Neural cell (in vitro differentiated cells): ENCODE measurements at regions not wholly inside any gene's neighbourhood (a gene's known extent, or its start where the extent isn't known, plus 50 kb on each side); places are given as distances from the start of the nearest gene placed in this dataset.

ENCODE experiments used
- H2AFZ ChIP-seq: fragments of 200-600, 300-800 bp; sonication (generic), shearing (Covaris generic); 2 replicates; pipeline ENCODE4 v1.6.0; 2014; ENCODE audit warnings: low read depth, mild to moderate bottlenecking, antibody characterized with exemption, low read length, moderate library complexity
- H3F3A ChIP-seq: fragments of 200-600 bp; shearing (Covaris generic); 2 replicates; pipeline ENCODE4 v1.6.1; 2016; ENCODE audit warnings: mild to moderate bottlenecking, moderate library complexity, mixed read lengths, antibody characterized with exemption, low read length; ENCODE audit not compliant: insufficient read depth, poor library complexity, severe bottlenecking
- H3K27ac ChIP-seq: fragments of 200-600, 300-800 bp; sonication (generic), shearing (Covaris generic); 2 replicates; pipeline ENCODE4 v1.5.1; 2014; ENCODE audit warnings: mild to moderate bottlenecking, low read length, moderate library complexity
- H3K27me3 ChIP-seq: fragments of 300-800, 200-600 bp; sonication (generic), shearing (Covaris generic); 2 replicates; pipeline ENCODE4 v1.6.0; 2014; ENCODE audit warnings: mild to moderate bottlenecking, low read depth, low read length, moderate library complexity; ENCODE audit not compliant: insufficient read depth
- H3K36me3 ChIP-seq: fragments of 300-800, 200-600 bp; sonication (generic), shearing (Covaris generic); 2 replicates; pipeline ENCODE4 v1.5.1; 2014; ENCODE audit warnings: mild to moderate bottlenecking, antibody characterized with exemption, low read length, moderate library complexity; ENCODE audit not compliant: insufficient read depth
- H3K4me2 ChIP-seq: fragments of 300-800, 200-600 bp; sonication (generic), shearing (Covaris generic); 2 replicates; pipeline ENCODE4 v1.6.0; 2014; ENCODE audit warnings: mild to moderate bottlenecking, low read length
- H3K4me3 ChIP-seq: fragments of 300-800, 200-600 bp; sonication (generic), shearing (Covaris generic); 2 replicates; pipeline ENCODE4 v1.5.1; 2014; ENCODE audit warnings: mild to moderate bottlenecking, low read length, moderate library complexity
- H3K79me2 ChIP-seq: fragments of 200-600 bp; shearing (Covaris generic); replicated peaks from 2 replicates; pipeline ENCODE4 v1.6.0; 2014; ENCODE audit warnings: mild to moderate bottlenecking, low read length, moderate library complexity; ENCODE audit not compliant: insufficient read depth
- H3K9ac ChIP-seq: fragments of 300-800, 200-600 bp; sonication (generic), shearing (Covaris generic); 2 replicates; pipeline ENCODE4 v1.6.1; 2016; ENCODE audit warnings: mild to moderate bottlenecking, low read length, mixed read lengths
- H3K9me2 ChIP-seq: fragments of 200-600 bp; shearing (Covaris generic); 2 replicates; pipeline ENCODE4 v1.6.1; 2016; ENCODE audit warnings: mild to moderate bottlenecking, low read length, mixed read lengths; ENCODE audit not compliant: insufficient read depth
- H3K9me3 ChIP-seq: fragments of 200-600, 300-800 bp; sonication (generic), shearing (Covaris generic); 2 replicates; pipeline ENCODE4 v1.6.1; 2016; ENCODE audit warnings: mild to moderate bottlenecking, mixed run types, low read length, moderate library complexity, mixed read lengths
- H4K20me1 ChIP-seq: fragments of 200-600 bp; shearing (Covaris generic); 2 replicates; pipeline ENCODE4 v1.6.1; 2016; ENCODE audit warnings: mild to moderate bottlenecking, mixed run types; ENCODE audit not compliant: insufficient read depth
- CTCF ChIP-seq: fragments of 450-650 bp; IDR thresholded peaks from 2 replicates; pipeline ENCODE4 v1.5.1; 2014; ENCODE audit warnings: antibody characterized with exemption, mild to moderate bottlenecking, moderate library complexity; ENCODE audit not compliant: poor library complexity, severe bottlenecking
- EP300 ChIP-seq: fragments of 450-650 bp; conservative IDR thresholded peaks from 2 replicates; pipeline ENCODE4 v1.6.1; 2014; ENCODE audit warnings: antibody characterized with exemption, mild to moderate bottlenecking, moderate library complexity; ENCODE audit not compliant: poor library complexity, severe bottlenecking
- EZH2 ChIP-seq: fragments of 200-600, 300-800 bp; shearing (Covaris generic), sonication (generic); IDR thresholded peaks from 2 replicates; pipeline ENCODE4 v1.6.1; 2014; ENCODE audit warnings: antibody characterized with exemption, low read length, borderline replicate concordance, mild to moderate bottlenecking; ENCODE audit not compliant: insufficient read depth, poor library complexity, severe bottlenecking
- MXI1 ChIP-seq: fragments of 450-650 bp; conservative IDR thresholded peaks from 2 replicates; pipeline ENCODE4 v1.6.1; 2014; ENCODE audit warnings: antibody characterized with exemption, mild to moderate bottlenecking; ENCODE audit not compliant: poor library complexity, severe bottlenecking
- POLR2AphosphoS5 ChIP-seq: IDR thresholded peaks from 2 replicates; pipeline ENCODE4 v1.6.1; 2012
- RAD21 ChIP-seq: fragments of 450-650 bp; conservative IDR thresholded peaks from 2 replicates; pipeline ENCODE4 v1.6.1; 2014; ENCODE audit warnings: antibody characterized with exemption, mild to moderate bottlenecking, moderate library complexity
- SMC3 ChIP-seq: fragments of 450-650 bp; conservative IDR thresholded peaks from 2 replicates; pipeline ENCODE4 v1.6.1; 2014; ENCODE audit warnings: antibody characterized with exemption, mild to moderate bottlenecking, moderate library complexity; ENCODE audit not compliant: poor library complexity
- TAF1 ChIP-seq: IDR thresholded peaks from 2 replicates; pipeline ENCODE4 v1.6.1; 2012; ENCODE audit warnings: low read depth
- TF ChIP-seq, protein P1 (sequence below): IDR thresholded peaks from 2 replicates; pipeline ENCODE4 v1.6.1; 2012; ENCODE audit warnings: borderline replicate concordance

DNA sequence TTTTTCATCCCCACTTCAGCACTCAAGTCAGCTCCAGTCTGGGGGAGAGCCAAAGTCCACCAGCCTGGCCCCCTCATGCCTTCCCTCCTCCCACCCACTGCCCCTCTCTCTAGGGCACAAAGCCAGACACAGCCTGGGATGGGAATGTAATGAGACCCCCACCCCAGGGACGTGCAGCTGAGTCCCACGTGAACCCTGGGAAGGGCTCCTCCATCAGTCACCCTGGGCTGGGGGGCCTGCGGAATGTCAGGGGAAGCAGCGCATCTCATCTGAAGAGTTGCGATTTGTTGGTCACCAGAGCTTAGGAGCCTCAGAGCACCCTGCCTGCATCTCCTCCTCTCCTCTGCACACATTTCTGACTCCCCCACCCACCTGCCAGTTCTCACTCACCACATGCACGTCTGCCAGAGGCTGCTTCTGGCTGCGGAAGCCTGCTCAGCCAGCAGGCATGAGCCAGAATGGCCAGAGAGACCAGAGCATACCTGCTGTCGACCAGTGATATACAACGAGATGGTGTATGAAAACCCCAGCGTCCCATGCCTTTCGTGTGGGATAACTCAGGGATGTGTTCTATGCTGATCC is 167.1 kb upstream of the TOP1 start:
- Histone ChIP-seq H3K36me3 (no peaks in the 10 kb centered on the region), H3K9ac (no peak overlapping the region), H3K4me3 (no peak overlapping the region), H2AFZ (no peak overlapping the region), H4K20me1 (no peaks in the 10 kb centered on the region), H3K4me2 (no peak overlapping the region), H3K9me2 (no peaks in the 10 kb centered on the region), H3F3A (no peaks in the 10 kb centered on the region), H3K27ac (no peak overlapping the region), H3K27me3 (no peaks in the 10 kb centered on the region), H3K79me2 (no peaks in the 10 kb centered on the region), H3K9me3 (no peaks in the 10 kb centered on the region)
- TF ChIP-seq POLR2AphosphoS5 (no peak), RAD21 (no peak), SMC3 (no peak), MXI1 (no peak), EP300 (no peak), EZH2 (no peak), CTCF (no peak), TAF1 (no peak)
- TF ChIP-seq, protein P1, sequence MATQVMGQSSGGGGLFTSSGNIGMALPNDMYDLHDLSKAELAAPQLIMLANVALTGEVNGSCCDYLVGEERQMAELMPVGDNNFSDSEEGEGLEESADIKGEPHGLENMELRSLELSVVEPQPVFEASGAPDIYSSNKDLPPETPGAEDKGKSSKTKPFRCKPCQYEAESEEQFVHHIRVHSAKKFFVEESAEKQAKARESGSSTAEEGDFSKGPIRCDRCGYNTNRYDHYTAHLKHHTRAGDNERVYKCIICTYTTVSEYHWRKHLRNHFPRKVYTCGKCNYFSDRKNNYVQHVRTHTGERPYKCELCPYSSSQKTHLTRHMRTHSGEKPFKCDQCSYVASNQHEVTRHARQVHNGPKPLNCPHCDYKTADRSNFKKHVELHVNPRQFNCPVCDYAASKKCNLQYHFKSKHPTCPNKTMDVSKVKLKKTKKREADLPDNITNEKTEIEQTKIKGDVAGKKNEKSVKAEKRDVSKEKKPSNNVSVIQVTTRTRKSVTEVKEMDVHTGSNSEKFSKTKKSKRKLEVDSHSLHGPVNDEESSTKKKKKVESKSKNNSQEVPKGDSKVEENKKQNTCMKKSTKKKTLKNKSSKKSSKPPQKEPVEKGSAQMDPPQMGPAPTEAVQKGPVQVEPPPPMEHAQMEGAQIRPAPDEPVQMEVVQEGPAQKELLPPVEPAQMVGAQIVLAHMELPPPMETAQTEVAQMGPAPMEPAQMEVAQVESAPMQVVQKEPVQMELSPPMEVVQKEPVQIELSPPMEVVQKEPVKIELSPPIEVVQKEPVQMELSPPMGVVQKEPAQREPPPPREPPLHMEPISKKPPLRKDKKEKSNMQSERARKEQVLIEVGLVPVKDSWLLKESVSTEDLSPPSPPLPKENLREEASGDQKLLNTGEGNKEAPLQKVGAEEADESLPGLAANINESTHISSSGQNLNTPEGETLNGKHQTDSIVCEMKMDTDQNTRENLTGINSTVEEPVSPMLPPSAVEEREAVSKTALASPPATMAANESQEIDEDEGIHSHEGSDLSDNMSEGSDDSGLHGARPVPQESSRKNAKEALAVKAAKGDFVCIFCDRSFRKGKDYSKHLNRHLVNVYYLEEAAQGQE: no peak

- Histone ChIP-seq H3K27me3 (no peaks in the 10 kb centered on the region), H3K9me2 (no peaks in the 10 kb centered on the region)
Observed at GRCh38 chr20:40863355-40863919, 165.2 kb upstream of the TOP1 start.

More at GRCh38 chr20:40863355-40863919, 165.2 kb upstream of the TOP1 start:
- Histone ChIP-seq H3F3A (no peaks in the 10 kb centered on the region), H3K27ac (no peak overlapping the region), H3K36me3 (no peaks in the 10 kb centered on the region), H2AFZ (no peak overlapping the region), H3K9me3 (no peaks in the 10 kb centered on the region), H3K4me3 (no peak overlapping the region), H3K9ac (no peak overlapping the region), H4K20me1 (no peaks in the 10 kb centered on the region), H3K4me2 (no peak overlapping the region), H3K79me2 (no peaks in the 10 kb centered on the region)
- TF ChIP-seq MXI1 (no peak), CTCF (no peak), RAD21 (no peak), POLR2AphosphoS5 (no peak), EZH2 (no peak), TAF1 (no peak), SMC3 (no peak), EP300 (no peak)
- TF ChIP-seq, protein P1: no peak
